HG02885 (cell line): ENCODE measurements at regions not wholly inside any gene's neighbourhood (a gene's known extent, or its start where the extent isn't known, plus 50 kb on each side); places are given as distances from the start of the nearest gene placed in this dataset.

Source experiments
- ATAC-seq: cut with Tn5 transposase; IDR thresholded peaks from one replicate; pipeline ENCODE4 v1.9.1; 2021; ENCODE audit warnings: mild to moderate bottlenecking; ENCODE audit not compliant: unreplicated experiment, poor library complexity

- no peak for ATAC-seq
Measured at GRCh38 chr2:134097740-134098139, 156.1 kb upstream of the MGAT5 start.

- ATAC-seq, result no peak
Measured at GRCh38 chr2:134098321-134098720, 155.6 kb upstream of the MGAT5 start.

GRCh38 chr2:134099273-134099672 lies 154.6 kb upstream of the MGAT5 start:
- no peak for ATAC-seq

- no peak for ATAC-seq
Measured at GRCh38 chr2:134103196-134103595, 150.7 kb upstream of the MGAT5 start.

GRCh38 chr2:134104754-134105153 lies 149.1 kb upstream of the MGAT5 start:
- ATAC-seq, result no peak

- ATAC-seq, result no peak
Measured at GRCh38 chr2:134107402-134107801, 146.5 kb upstream of the MGAT5 start.

- no peak for ATAC-seq
Measured at GRCh38 chr2:134108113-134108512, 145.8 kb upstream of the MGAT5 start.

- ATAC-seq, result no peak
Measured at GRCh38 chr2:134109246-134109645, 144.6 kb upstream of the MGAT5 start.

GRCh38 chr2:134109725-134110124 lies 144.1 kb upstream of the MGAT5 start:
- ATAC-seq, result no peak

- no peak for ATAC-seq
Measured at GRCh38 chr2:134110532-134110931, 143.3 kb upstream of the MGAT5 start.

GRCh38 chr2:134117676-134118075 lies 136.2 kb upstream of the MGAT5 start:
- ATAC-seq, result no peak

- peak; percentile 46 for ATAC-seq
Measured at GRCh38 chr2:134118279-134119116, 135.4 kb upstream of the MGAT5 start.

GRCh38 chr2:134119117-134119712 lies 134.7 kb upstream of the MGAT5 start:
- peak; percentile 14 for ATAC-seq

GRCh38 chr2:134119713-134120405 lies 134.0 kb upstream of the MGAT5 start:
- peak; percentile 64 for ATAC-seq

GRCh38 chr2:134120406-134120732 lies 133.5 kb upstream of the MGAT5 start:
- ATAC-seq, result peak; percentile 1

GRCh38 chr2:134120733-134121630 lies 132.9 kb upstream of the MGAT5 start:
- peak; percentile 57 for ATAC-seq

- no peak for ATAC-seq
Measured at GRCh38 chr2:134122610-134123009, 131.3 kb upstream of the MGAT5 start.

- ATAC-seq, result no peak
Measured at GRCh38 chr2:134123332-134123731, 130.5 kb upstream of the MGAT5 start.

GRCh38 chr2:134124047-134124753 lies 129.7 kb upstream of the MGAT5 start:
- ATAC-seq, result no peak

GRCh38 chr2:134127496-134127895 lies 126.4 kb upstream of the MGAT5 start:
- ATAC-seq, result peak; percentile 63
